Neuronal stem cell (in vitro differentiated cells): ENCODE measurements at regions not wholly inside any gene's neighbourhood (a gene's known extent, or its start where the extent isn't known, plus 50 kb on each side); places are given as distances from the start of the nearest gene placed in this dataset.

Experiments
- DNase-seq: peaks from one replicate; pipeline ENCODE4 v3.0.0-alpha.2; 2013; ENCODE audit warnings: low spot score
- H2AFZ ChIP-seq: one replicate; pipeline ENCODE4 v1.6.1; 2013; ENCODE audit warnings: mild to moderate bottlenecking, low read length, inconsistent platforms
- H2AK5ac ChIP-seq: 2 replicates; pipeline ENCODE4 v1.6.1; 2013; ENCODE audit warnings: low read depth, mild to moderate bottlenecking, inconsistent platforms, low read length, moderate library complexity, mixed read lengths
- H2BK120ac ChIP-seq: 2 replicates; pipeline ENCODE4 v1.6.1; 2013; ENCODE audit warnings: low read depth, mild to moderate bottlenecking, inconsistent platforms, low read length, moderate library complexity, mixed read lengths
- H2BK12ac ChIP-seq: one replicate; pipeline ENCODE4 v1.6.1; 2013; ENCODE audit warnings: low read length, inconsistent platforms
- H2BK15ac ChIP-seq: 2 replicates; pipeline ENCODE4 v1.6.1; 2013; ENCODE audit warnings: mild to moderate bottlenecking, low read length, inconsistent platforms, mixed read lengths
- H2BK5ac ChIP-seq: one replicate; pipeline ENCODE4 v1.6.1; 2013; ENCODE audit warnings: inconsistent platforms, mild to moderate bottlenecking, low read length, moderate library complexity
- H3K14ac ChIP-seq: one replicate; pipeline ENCODE4 v1.6.1; 2013; ENCODE audit warnings: low read length, inconsistent platforms
- H3K18ac ChIP-seq: 2 replicates; pipeline ENCODE4 v1.6.1; 2013; ENCODE audit warnings: low read length, inconsistent platforms
- H3K23ac ChIP-seq: 2 replicates; pipeline ENCODE4 v1.6.1; 2013; ENCODE audit warnings: low read depth, mild to moderate bottlenecking, mixed read lengths, low read length, inconsistent platforms; ENCODE audit not compliant: poor library complexity
- H3K27ac ChIP-seq: replicated peaks from 3 replicates; pipeline ENCODE4 v1.5.1; 2013; ENCODE audit warnings: low read length, inconsistent platforms
- H3K27me3 ChIP-seq, 3 experiments: 2 replicates each; pipeline ENCODE4 v1.6.1; 2013; ENCODE audit warnings: low read length in 3 of 3, mild to moderate bottlenecking in 2 of 3, inconsistent platforms in 1 of 3, low read depth in 1 of 3, mixed read lengths in 1 of 3, moderate library complexity in 1 of 3; ENCODE audit not compliant: control insufficient read depth in 3 of 3, insufficient read depth in 3 of 3
- H3K36me3 ChIP-seq, 2 donors: replicated peaks in 1 of 2; 2 replicates each; pipeline ENCODE4 v1.6.1; 2013; ENCODE audit warnings: low read length in 2 of 2; ENCODE audit not compliant: control insufficient read depth in 2 of 2, insufficient read depth in 2 of 2
- H3K4ac ChIP-seq: 2 replicates; pipeline ENCODE4 v1.6.1; 2013; ENCODE audit warnings: inconsistent platforms, mild to moderate bottlenecking, low read length, moderate library complexity
- H3K4me1 ChIP-seq, 2 donors: 1 replicate in 1 of 2; 2 replicates in 1 of 2; pipeline ENCODE4 v1.6.1; 2013; ENCODE audit warnings: low read length in 2 of 2, low read depth in 1 of 2; ENCODE audit not compliant: control insufficient read depth in 2 of 2, insufficient read depth in 1 of 2
- H3K4me2 ChIP-seq: one replicate; pipeline ENCODE4 v1.6.1; 2013; ENCODE audit warnings: mild to moderate bottlenecking, low read length, inconsistent platforms; ENCODE audit not compliant: insufficient read depth, poor library complexity, severe bottlenecking
- H3K4me3 ChIP-seq, 2 donors: 2 replicates each; pipeline ENCODE4 v1.5.1; 2013; ENCODE audit warnings: low read length in 2 of 2, mild to moderate bottlenecking in 2 of 2, inconsistent platforms in 1 of 2, moderate library complexity in 1 of 2
- H3K79me1 ChIP-seq: one replicate; pipeline ENCODE4 v1.6.1; 2013; ENCODE audit warnings: low read depth, mild to moderate bottlenecking, inconsistent platforms, low read length, moderate library complexity
- H3K9ac ChIP-seq: one replicate; pipeline ENCODE4 v1.6.1; 2013; ENCODE audit warnings: mild to moderate bottlenecking, low read depth, low read length, inconsistent platforms; ENCODE audit not compliant: poor library complexity
- H3K9me3 ChIP-seq, 2 donors: replicated peaks in 1 of 2; 2 replicates each; pipeline versions ENCODE3 to v1.6.1; 2013; ENCODE audit warnings: low read length in 2 of 2, mild to moderate bottlenecking in 2 of 2, inconsistent platforms in 1 of 2, low read depth in 1 of 2, mixed read lengths in 1 of 2, moderate library complexity in 1 of 2; ENCODE audit not compliant: control insufficient read depth in 2 of 2, insufficient read depth in 1 of 2
- H4K8ac ChIP-seq: one replicate; pipeline ENCODE4 v1.6.1; 2013; ENCODE audit warnings: low read depth, mild to moderate bottlenecking, inconsistent platforms, low read length, moderate library complexity
- H4K91ac ChIP-seq: one replicate; pipeline ENCODE4 v1.6.1; 2013; ENCODE audit warnings: low read length, low read depth, mild to moderate bottlenecking, inconsistent platforms; ENCODE audit not compliant: poor library complexity
- WGBS, 2 donors: extraction: QIAGEN DNeasy Blood & Tissue Kit; methylation state at CpG; one replicate each; pipeline ENCODE4 v1.1.7; 2013; ENCODE audit warnings: missing lambda C conversion rate in 2 of 2, mixed read lengths in 1 of 2; ENCODE audit not compliant: insufficient read length in 2 of 2, insufficient replicate concordance in 1 of 2; ENCODE audit errors: extremely low coverage in 2 of 2; 5-methylcytosine and 5-hydroxymethylcytosine counted together

GRCh38 chr22:34696557-34696956, 369.4 kb upstream of the ISX start:
- Histone ChIP-seq H3K4ac (no peak overlapping the region), H3K79me1 (no peaks in the 10 kb centered on the region), H3K9me3 (no peaks in the 10 kb centered on the region), H3K27me3 (no peaks in the 10 kb centered on the region), H3K36me3 (no peaks in the 10 kb centered on the region), H2AK5ac (no peak overlapping the region), H3K14ac (no peak overlapping the region), H3K4me1 (no peaks in the 10 kb centered on the region), H2AFZ (no peak overlapping the region), H4K8ac (no peak overlapping the region), H3K27ac (no peak overlapping the region), H2BK120ac (no peak overlapping the region), H2BK15ac (no peak overlapping the region), H2BK12ac (no peak overlapping the region), H4K91ac (no peak overlapping the region), H3K4me2 (no peak overlapping the region), H3K18ac (no peak overlapping the region), H3K4me3 (no peak overlapping the region), H3K9ac (no peak overlapping the region), H3K23ac (no peak overlapping the region), H2BK5ac (no peak overlapping the region)
- DNase-seq = peak; percentile 56
- WGBS, 2 donors = no CpG with 5 or more reads among the region's 2 CpGs

DNA sequence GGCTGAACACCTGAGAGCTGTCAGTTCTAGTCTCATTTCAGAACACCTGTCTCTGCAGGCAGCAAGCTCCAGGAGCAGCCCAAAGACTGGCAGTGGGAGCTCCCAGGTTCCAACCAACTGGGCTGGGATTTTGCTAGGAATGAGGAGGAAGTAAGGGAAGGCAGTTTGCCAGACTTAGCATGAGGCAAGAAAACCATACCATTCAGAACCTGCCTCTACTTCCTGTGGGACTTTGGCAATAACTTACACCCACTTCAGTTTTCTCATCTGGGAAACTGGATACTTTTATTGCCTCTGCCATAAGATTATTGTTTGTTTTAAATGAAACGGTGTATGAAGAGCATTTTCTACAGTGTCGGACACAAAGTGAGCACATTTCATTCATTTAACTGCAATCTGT, 363.7 kb upstream of the ISX start:
- no peak for DNase-seq
- no peak overlapping the region for H3K4me3 ChIP-seq
- no peak overlapping the region for H3K23ac ChIP-seq

GRCh38 chr22:34709641-34710040, 356.3 kb upstream of the ISX start:
- Histone ChIP-seq H3K14ac (no peak overlapping the region), H3K79me1 (no peaks in the 10 kb centered on the region), H2BK15ac (no peak overlapping the region), H2AK5ac (no peak overlapping the region), H3K27me3 (no peaks in the 10 kb centered on the region), H3K9me3 (no peaks in the 10 kb centered on the region), H2AFZ (no peak overlapping the region), H4K91ac (no peak overlapping the region), H3K9ac (no peak overlapping the region), H3K4me2 (no peak overlapping the region), H4K8ac (no peak overlapping the region), H3K27ac (no peak overlapping the region), H3K23ac (no peak overlapping the region), H3K36me3 (no peaks in the 10 kb centered on the region), H2BK5ac (no peak overlapping the region), H3K4me1 (no peaks in the 10 kb centered on the region), H3K4ac (no peak overlapping the region), H2BK12ac (no peak overlapping the region), H2BK120ac (no peak overlapping the region), H3K18ac (no peak overlapping the region), H3K4me3 (no peak overlapping the region)
- DNase-seq = no peak
- no CpG with 5 or more reads among the region's 2 CpGs for WGBS, 2 donors

More for the DNA sequence above, 363.7 kb upstream of the ISX start:
- WGBS, 2 donors = no CpG with 5 or more reads among the region's 2 CpGs
- Histone ChIP-seq H3K14ac (no peak overlapping the region), H3K27me3 (no peaks in the 10 kb centered on the region), H3K36me3 (no peaks in the 10 kb centered on the region), H2AFZ (no peak overlapping the region), H3K18ac (no peak overlapping the region), H4K91ac (no peak overlapping the region), H3K4me1 (no peaks in the 10 kb centered on the region), H3K27ac (no peak overlapping the region), H3K9ac (no peak overlapping the region), H3K9me3 (no peaks in the 10 kb centered on the region), H2BK5ac (no peak overlapping the region), H3K4ac (no peak overlapping the region), H3K4me2 (no peak overlapping the region), H2BK120ac (no peak overlapping the region), H2AK5ac (no peak overlapping the region), H3K79me1 (no peaks in the 10 kb centered on the region), H2BK12ac (no peak overlapping the region), H2BK15ac (no peak overlapping the region), H4K8ac (no peak overlapping the region)

DNA sequence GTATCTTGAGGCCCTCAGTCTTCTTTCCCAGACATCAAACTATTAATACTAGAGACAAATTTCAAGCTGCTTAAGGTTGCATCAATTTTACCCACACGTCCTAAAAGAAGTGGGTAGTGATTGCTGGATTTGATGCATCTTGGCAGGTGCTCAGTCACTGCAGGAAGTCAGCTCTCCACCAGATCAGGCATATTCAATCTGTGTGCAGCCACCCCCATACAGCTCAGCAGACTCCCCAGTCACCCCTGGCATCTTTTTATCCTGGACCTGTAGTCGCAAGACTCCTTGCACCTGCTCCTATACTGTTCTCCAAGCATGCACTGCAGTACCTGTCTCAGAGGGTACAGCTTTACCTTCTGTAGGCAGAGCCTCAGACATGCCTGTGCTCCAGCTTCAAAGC, 343.1 kb upstream of the ISX start:
- H3K27me3 ChIP-seq = no peaks in the 10 kb centered on the region
- H3K18ac ChIP-seq = no peak overlapping the region
- no peak overlapping the region for H2AK5ac ChIP-seq
- no peak overlapping the region for H2BK15ac ChIP-seq
- no peak overlapping the region for H2BK5ac ChIP-seq
- no peak for DNase-seq
- H4K8ac ChIP-seq = no peak overlapping the region
- H3K4me1 ChIP-seq = no peaks in the 10 kb centered on the region
- H3K79me1 ChIP-seq = no peaks in the 10 kb centered on the region
- no peak overlapping the region for H3K23ac ChIP-seq
- H3K27ac ChIP-seq = no peak overlapping the region
- H2AFZ ChIP-seq = no peak overlapping the region
- no CpG with 5 or more reads among the region's 2 CpGs for WGBS, 2 donors
- no peaks in the 10 kb centered on the region for H3K36me3 ChIP-seq
- H3K9ac ChIP-seq = no peak overlapping the region
- no peak overlapping the region for H2BK12ac ChIP-seq
- H3K9me3 ChIP-seq = no peaks in the 10 kb centered on the region
- H3K4me2 ChIP-seq = no peak overlapping the region
- H2BK120ac ChIP-seq = no peak overlapping the region
- no peak overlapping the region for H3K4me3 ChIP-seq
- no peak overlapping the region for H3K4ac ChIP-seq
- no peak overlapping the region for H4K91ac ChIP-seq
- no peak overlapping the region for H3K14ac ChIP-seq
